ENCODE measurements at regions not wholly inside any gene's neighbourhood (a gene's known extent, or its start where the extent isn't known, plus 50 kb on each side); places are given as distances from the start of the nearest gene placed in this dataset.

GRCh38 chr13:65768545-65768944 lies 1461.6 kb downstream of the PCDH9 start:
- DNase-seq (ENCODE audit: low spot score) = no peak
- no peak for TF ChIP-seq CTCF (IDR thresholded peaks at IDR 0.05; ENCODE audit: extremely low read depth, missing control alignments)

- TF ChIP-seq CTCF (IDR thresholded peaks at IDR 0.05; ENCODE audit: extremely low read depth, missing control alignments) = no peak
- no peak for DNase-seq (ENCODE audit: low spot score)
These were observed 1466.3 kb downstream of the PCDH9 start for GRCh38 chr13:65763811-65764210.

DNA sequence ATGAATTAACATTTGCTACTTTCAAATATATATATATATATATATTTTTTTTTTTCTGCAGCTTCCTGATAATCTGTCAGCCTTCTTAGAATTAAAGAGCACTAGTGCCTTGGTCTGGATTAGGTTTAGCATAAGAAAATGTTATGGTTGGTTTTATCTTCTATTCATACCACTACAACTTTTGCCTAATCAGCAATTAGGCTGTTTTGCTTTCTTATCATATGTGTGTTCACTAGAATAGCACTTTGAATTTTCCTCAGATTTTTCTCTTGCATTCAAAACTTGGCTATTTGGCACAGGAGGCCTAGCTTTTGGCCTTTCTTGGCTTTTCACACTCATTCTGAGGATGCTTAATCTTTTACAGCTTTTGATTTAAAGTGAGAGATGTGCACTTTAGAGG lies 1468.1 kb downstream of the PCDH9 start:
- TF ChIP-seq CTCF (IDR thresholded peaks at IDR 0.05; ENCODE audit: extremely low read depth, missing control alignments) = no peak

DNA sequence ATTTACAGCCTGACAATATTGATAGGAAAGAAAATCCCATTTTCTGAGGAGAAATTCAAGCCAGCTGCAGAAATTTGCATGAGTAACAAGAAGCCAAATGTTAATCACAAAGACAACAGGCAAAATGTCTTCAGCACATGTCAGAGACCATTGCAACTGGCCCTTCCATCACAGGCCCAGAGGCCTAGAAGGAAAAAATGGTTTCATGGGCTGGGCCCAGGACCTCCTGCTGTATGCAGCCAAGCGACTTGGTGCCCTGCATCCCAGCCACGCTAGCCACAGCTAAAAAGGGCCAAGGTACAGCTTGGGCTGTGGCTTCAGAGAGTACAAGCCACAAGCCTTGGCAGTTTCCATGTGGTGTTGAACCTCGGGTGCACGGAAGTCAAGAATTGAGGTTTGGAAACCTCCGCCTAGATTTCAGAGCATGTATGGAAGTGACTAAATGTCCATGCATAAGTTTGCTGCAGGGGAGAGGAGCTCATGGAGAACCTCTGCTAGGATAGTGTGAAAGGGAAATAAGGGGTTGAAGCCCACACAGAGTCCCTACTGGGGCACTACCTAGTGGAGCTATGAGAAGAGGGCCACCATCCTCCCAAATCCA lies 1474.0 kb downstream of the PCDH9 start:
- no peak for DNase-seq (ENCODE audit: low spot score)
- no peak for TF ChIP-seq CTCF (IDR thresholded peaks at IDR 0.05; ENCODE audit: extremely low read depth, missing control alignments)

More for the DNA sequence above, 1468.1 kb downstream of the PCDH9 start:
- DNase-seq (ENCODE audit: low spot score) = no peak

DNA sequence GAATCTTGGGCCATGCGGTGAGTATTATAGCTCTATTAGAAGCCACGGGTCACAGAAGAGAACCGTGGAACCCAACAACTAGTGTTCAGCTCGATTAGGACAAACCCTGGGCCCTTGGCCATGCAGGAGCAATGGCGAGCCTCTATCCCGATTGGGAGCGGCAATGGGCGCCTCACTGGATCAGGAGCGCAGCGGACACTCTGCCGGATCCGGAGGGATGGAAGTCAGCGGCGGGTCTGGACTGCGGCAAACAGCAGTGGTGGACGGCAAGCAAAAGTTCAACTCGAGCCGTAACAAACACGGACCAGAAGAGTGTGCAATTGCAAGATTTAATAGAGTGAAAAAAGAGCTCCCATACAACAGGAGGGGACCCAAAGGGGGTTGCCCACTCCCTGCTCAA lies 1481.9 kb downstream of the PCDH9 start:
- DNase-seq (ENCODE audit: low spot score) = no peak
- no peak for TF ChIP-seq CTCF (IDR thresholded peaks at IDR 0.05; ENCODE audit: extremely low read depth, missing control alignments)

- DNase-seq (ENCODE audit: low spot score) = no peak
- no peak for TF ChIP-seq CTCF (IDR thresholded peaks at IDR 0.05; ENCODE audit: extremely low read depth, missing control alignments)
These were observed 1483.7 kb downstream of the PCDH9 start for GRCh38 chr13:65746406-65746921.

- no peak for TF ChIP-seq CTCF (IDR thresholded peaks at IDR 0.05; ENCODE audit: extremely low read depth, missing control alignments)
- DNase-seq (ENCODE audit: low spot score) = no peak
These were observed 1485.3 kb downstream of the PCDH9 start for GRCh38 chr13:65744836-65745235.
